ENCODE measurements at regions not wholly inside any gene's neighbourhood (a gene's known extent, or its start where the extent isn't known, plus 50 kb on each side); places are given as distances from the start of the nearest gene placed in this dataset.
A peak's percentile ranks its signal among the peaks of the same experiment; 100 is the strongest.

GRCh38 chr15:69973102-69973714 lies 124.5 kb downstream of the TLE3 start:
- Histone ChIP-seq H2AFZ (ENCODE audit: low read depth, low read length) (no peak overlapping the region), H3K9me3 (ENCODE audit: insufficient read depth, low read length, severe bottlenecking) (no peaks in the 10 kb centered on the region), H3K4me3 (ENCODE audit: low read depth in 1 of 2, low read length in 2 of 2) (no peak overlapping the region), H3K36me3 (ENCODE audit: insufficient read depth, low read length) (no peaks in the 10 kb centered on the region), H3K4me1 (ENCODE audit: insufficient read depth, low read length) (no peaks in the 10 kb centered on the region), H3K79me2 (ENCODE audit: insufficient read depth, low read length) (no peaks in the 10 kb centered on the region), H4K20me1 (ENCODE audit: insufficient read depth, low read length) (peaks cover 2% of the 10 kb centered on the region; the same call in 1 of the 2 replicates), H3K27me3 (ENCODE audit: insufficient read depth, low read length, poor library complexity) (no peaks in the 10 kb centered on the region), H3K9ac (ENCODE audit: low read depth, low read length) (no peak overlapping the region), H3K4me2 (ENCODE audit: insufficient read depth, low read length) (no peak overlapping the region), H3K27ac (ENCODE audit: low read length) (no peak overlapping the region)
- no peak for TF ChIP-seq EZH2 (IDR thresholded peaks at IDR 0.05; ENCODE audit: borderline replicate concordance, low read depth, low read length, severe bottlenecking)
- TF ChIP-seq CTCF (IDR thresholded peaks at IDR 0.05; ENCODE audit: borderline replicate concordance, extremely low read depth, low read length, poor library complexity, severe bottlenecking), result no peak
- ATAC-seq (ENCODE audit: insufficient read depth, low read depth), result peak; percentile 63; the same call in 1 of the 3 replicates
- DNase-seq, result peak; percentile 46

- Histone ChIP-seq H3K27ac (ENCODE audit: low read length) (no peak overlapping the region), H3K27me3 (ENCODE audit: insufficient read depth, low read length, poor library complexity) (no peaks in the 10 kb centered on the region), H3K4me2 (ENCODE audit: insufficient read depth, low read length) (no peak overlapping the region), H3K4me1 (ENCODE audit: insufficient read depth, low read length) (no peaks in the 10 kb centered on the region), H2AFZ (ENCODE audit: low read depth, low read length) (no peak overlapping the region), H3K36me3 (ENCODE audit: insufficient read depth, low read length) (no peaks in the 10 kb centered on the region), H4K20me1 (ENCODE audit: insufficient read depth, low read length) (0 out of 2 replicates have a peak, but pooled peaks cover 2% of the 10 kb centered on the region), H3K4me3 (ENCODE audit: low read depth in 1 of 2, low read length in 2 of 2) (no peak overlapping the region), H3K9ac (ENCODE audit: low read depth, low read length) (no peak overlapping the region), H3K9me3 (ENCODE audit: insufficient read depth, low read length, severe bottlenecking) (no peaks in the 10 kb centered on the region), H3K79me2 (ENCODE audit: insufficient read depth, low read length) (no peaks in the 10 kb centered on the region)
- no peak for ATAC-seq (ENCODE audit: insufficient read depth, low read depth)
- DNase-seq, result no peak
- no peak for TF ChIP-seq CTCF (IDR thresholded peaks at IDR 0.05; ENCODE audit: borderline replicate concordance, extremely low read depth, low read length, poor library complexity, severe bottlenecking)
- no peak for TF ChIP-seq EZH2 (IDR thresholded peaks at IDR 0.05; ENCODE audit: borderline replicate concordance, low read depth, low read length, severe bottlenecking)
These were observed 123.8 kb downstream of the TLE3 start for GRCh38 chr15:69973880-69974279.

- H3K36me3 ChIP-seq (ENCODE audit: insufficient read depth, low read length), result no peaks in the 10 kb centered on the region
- no peaks in the 10 kb centered on the region for H3K9me3 ChIP-seq (ENCODE audit: insufficient read depth, low read length, severe bottlenecking)
- no peaks in the 10 kb centered on the region for H3K79me2 ChIP-seq (ENCODE audit: insufficient read depth, low read length)
- no peaks in the 10 kb centered on the region for H3K27me3 ChIP-seq (ENCODE audit: insufficient read depth, low read length, poor library complexity)
- no peak overlapping the region for H3K4me3 ChIP-seq (ENCODE audit: low read depth in 1 of 2, low read length in 2 of 2)
- H3K4me2 ChIP-seq (ENCODE audit: insufficient read depth, low read length), result no peak overlapping the region
- H4K20me1 ChIP-seq (ENCODE audit: insufficient read depth, low read length), result 0 out of 2 replicates have a peak, but pooled peaks cover 5% of the 10 kb centered on the region
- no peak for ATAC-seq (ENCODE audit: insufficient read depth, low read depth)
- no peak overlapping the region for H3K9ac ChIP-seq (ENCODE audit: low read depth, low read length)
- DNase-seq, result no peak
- no peaks in the 10 kb centered on the region for H3K4me1 ChIP-seq (ENCODE audit: insufficient read depth, low read length)
- TF ChIP-seq EZH2 (IDR thresholded peaks at IDR 0.05; ENCODE audit: borderline replicate concordance, low read depth, low read length, severe bottlenecking), result no peak
- TF ChIP-seq CTCF (IDR thresholded peaks at IDR 0.05; ENCODE audit: borderline replicate concordance, extremely low read depth, low read length, poor library complexity, severe bottlenecking), result no peak
- no peak overlapping the region for H3K27ac ChIP-seq (ENCODE audit: low read length)
- no peak overlapping the region for H2AFZ ChIP-seq (ENCODE audit: low read depth, low read length)
These were observed 123.4 kb downstream of the TLE3 start for GRCh38 chr15:69974321-69974720.
